Hematopoietic multipotent progenitor cell treated with erythropoietin and hydrocortisone succinate and interleukin-3 and kit ligand, for 6 days (in vitro differentiated cells): ENCODE measurements at regions not wholly inside any gene's neighbourhood (a gene's known extent, or its start where the extent isn't known, plus 50 kb on each side); places are given as distances from the start of the nearest gene placed in this dataset.
"Not testable (repeated sequence)": the region's sequence is repeated elsewhere in the genome, so short reads cannot be mapped to it uniquely, and the experiment has no call there.

Source experiments
- DNase-seq: peaks from one replicate; pipeline ENCODE4 v3.0.0-alpha.2; 2015

GRCh38 chr3:77707281-77707680 is 667.4 kb downstream of the ROBO2 start:
- no peak for DNase-seq

DNA sequence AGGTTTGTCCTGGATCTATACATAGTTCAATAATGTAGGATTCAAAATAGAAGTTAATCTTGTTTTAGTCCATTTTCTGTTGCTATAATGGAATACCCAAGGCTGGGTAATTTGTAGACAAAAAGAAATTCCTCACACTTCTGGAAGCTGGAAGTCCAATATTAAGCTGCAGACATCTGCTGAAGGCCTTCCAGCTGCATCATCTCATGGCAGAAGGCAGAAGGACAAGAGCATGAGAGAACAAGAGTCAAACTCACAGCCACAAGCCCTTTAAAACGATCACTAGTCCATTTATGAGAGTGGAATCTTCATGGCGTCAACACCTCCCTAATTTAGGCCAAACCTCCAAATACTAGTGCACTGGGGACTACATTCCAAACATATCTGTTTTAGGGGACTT is 669.3 kb downstream of the ROBO2 start:
- DNase-seq = no peak

GRCh38 chr3:77718311-77718710 is 678.4 kb downstream of the ROBO2 start:
- DNase-seq = no peak

GRCh38 chr3:77720460-77720971 is 680.6 kb downstream of the ROBO2 start:
- no peak for DNase-seq

GRCh38 chr3:77726517-77726916 is 686.6 kb downstream of the ROBO2 start:
- DNase-seq = no peak

- DNase-seq = no peak
These were observed 706.1 kb downstream of the ROBO2 start for GRCh38 chr3:77746048-77746447.

GRCh38 chr3:77746892-77747291 is 707.0 kb downstream of the ROBO2 start:
- DNase-seq = no peak

- not testable (repeated sequence) for DNase-seq
These were observed 716.6 kb downstream of the ROBO2 start for GRCh38 chr3:77756397-77756975.

DNA sequence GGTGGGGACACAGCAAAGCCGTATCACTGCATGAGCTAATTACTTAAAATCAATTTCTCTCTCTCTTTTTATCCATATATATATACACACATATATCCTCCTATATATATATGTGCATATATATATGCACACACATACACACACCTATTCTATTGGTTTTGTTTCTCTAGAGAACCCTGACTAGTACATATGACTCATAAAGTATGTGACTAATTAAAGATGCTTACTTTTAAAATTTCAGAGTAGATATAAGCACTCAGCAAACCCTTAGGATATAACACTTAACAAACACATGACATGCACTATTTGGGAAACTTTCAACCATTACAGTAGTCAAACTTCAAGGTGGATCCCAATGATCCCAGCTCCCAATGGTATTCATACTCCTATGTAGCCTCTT is 732.6 kb downstream of the ROBO2 start:
- DNase-seq = no peak

- no peak for DNase-seq
These were observed 733.2 kb downstream of the ROBO2 start for GRCh38 chr3:77773084-77773483.

DNA sequence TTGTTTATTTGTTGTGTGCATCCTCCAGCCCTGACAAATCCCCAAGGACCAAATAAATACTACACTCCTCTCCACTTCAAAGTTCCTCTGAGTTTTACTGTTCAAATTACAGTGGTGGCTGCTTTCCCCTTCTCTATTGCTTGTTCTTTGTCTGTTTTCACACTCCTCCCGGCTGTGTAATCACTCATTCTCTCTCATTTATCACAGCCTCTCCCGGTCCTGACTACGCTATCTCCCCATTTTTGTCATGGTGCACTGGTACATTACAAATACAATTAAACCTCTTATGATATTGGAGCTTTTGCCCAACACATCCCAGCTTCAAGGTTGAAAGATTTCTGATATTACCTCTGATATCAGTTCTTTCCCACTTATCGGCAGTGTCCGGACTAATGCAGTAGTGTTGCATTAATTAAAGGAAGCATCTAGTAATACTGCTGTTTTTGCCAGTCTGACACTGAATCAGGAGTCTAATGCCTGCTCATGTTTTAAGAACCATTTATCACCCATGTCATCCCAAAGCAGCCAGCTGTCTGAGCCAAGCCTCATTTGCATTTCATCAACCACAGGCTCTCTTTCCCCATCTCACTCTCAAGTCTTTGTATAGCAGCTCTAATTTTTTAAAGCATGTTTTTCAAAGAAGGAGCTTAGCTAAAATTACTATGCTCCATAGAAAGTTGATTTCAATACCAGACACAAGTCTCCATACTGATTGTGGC is 740.5 kb downstream of the ROBO2 start:
- no peak for DNase-seq

DNA sequence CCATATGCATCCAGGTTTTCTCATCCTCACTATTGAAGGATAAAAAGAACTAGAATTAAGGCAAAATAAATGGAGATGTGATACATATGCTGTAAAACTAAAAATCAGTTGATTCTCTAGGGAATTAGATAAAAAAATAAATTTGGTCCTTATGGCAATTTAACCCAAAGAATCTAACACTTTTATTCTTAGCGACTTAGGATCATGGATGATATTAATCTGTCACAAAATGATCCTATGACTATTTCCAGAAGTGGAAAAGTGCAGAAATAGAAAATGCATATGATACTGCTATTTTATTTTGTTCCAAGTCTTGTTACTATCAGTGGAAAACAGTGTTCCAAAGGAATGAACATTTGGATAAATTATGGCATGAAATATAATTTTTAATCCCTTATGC is 746.3 kb downstream of the ROBO2 start:
- no peak for DNase-seq

GRCh38 chr3:77795013-77795412 is 755.1 kb downstream of the ROBO2 start:
- DNase-seq = no peak

DNA sequence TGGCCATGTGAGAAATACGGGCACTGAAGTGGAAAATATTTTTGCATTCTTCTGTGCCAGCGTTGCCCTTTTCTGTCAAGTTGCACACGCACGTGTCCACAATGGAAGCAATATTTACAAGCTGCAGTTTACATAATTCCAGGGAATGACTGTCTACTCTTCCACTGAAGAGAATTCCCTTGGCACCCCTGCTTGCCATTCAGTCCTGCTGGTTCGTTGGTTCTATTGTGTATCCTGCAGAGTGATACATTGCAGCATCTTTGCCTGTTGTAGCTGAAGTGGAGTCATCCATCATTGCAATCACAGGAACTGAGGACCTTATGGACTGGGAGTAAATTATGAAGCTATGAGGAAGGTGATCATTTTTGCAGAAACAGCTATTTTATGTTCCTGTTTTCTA is 759.4 kb downstream of the ROBO2 start:
- DNase-seq = no peak

GRCh38 chr3:77800893-77801292 is 761.0 kb downstream of the ROBO2 start:
- DNase-seq = no peak

DNA sequence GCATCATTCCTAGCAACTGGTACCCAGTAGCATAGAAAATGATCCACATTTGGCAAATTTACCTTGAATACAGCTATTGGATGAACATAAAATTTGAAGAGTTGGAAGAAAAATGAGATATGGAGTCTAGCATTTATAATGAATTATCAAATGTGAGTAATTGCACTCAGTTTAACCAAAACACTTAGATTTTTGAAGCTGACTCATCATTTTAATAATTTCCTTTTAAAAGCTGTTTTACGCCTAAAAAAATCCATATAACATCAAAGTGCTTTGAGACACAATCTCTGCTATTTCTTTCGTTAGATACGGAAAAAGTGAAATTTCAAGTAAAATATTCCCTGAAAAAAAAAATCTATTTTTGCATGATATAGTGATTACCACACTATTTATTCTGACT is 767.4 kb downstream of the ROBO2 start:
- DNase-seq = no peak

GRCh38 chr3:77814845-77815244 is 774.9 kb downstream of the ROBO2 start:
- no peak for DNase-seq

DNA sequence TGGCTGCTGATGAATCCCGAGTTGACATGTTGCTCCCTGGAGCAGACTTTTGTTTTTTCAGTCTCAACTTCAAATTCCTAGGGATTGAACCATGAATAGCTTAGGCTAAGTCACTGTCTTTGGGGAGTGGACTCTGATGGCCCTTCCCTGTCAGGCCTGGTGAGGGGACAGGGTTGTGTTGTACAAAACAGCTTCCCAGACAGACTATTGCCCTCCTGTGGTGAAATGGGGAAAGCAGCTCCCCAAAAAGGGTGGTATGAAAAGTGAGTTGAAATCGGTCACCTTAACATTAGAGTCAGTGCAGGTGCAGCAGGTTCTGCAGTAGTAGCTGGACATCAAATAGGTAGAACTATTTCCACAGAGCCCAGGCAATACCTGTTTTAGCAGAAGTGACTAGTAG is 775.6 kb downstream of the ROBO2 start:
- no peak for DNase-seq

DNA sequence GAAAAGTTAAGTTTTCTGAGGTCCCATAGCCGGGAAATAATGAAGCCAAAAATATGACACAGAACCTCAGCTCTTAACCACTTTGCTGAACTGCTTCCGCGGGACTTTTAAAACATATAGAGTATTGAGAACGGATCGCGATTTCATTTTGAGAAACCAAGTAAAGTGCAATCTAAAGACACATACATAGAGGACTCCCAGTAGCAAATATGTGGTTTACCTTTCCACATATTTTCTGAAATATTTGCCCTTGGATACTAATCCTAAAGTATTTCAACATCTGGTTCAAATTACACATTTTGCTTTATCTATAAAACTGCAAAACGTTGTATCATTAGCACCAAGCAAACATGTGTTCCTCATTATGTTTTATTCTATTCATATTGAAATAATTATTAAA is 776.5 kb downstream of the ROBO2 start:
- DNase-seq = no peak

DNA sequence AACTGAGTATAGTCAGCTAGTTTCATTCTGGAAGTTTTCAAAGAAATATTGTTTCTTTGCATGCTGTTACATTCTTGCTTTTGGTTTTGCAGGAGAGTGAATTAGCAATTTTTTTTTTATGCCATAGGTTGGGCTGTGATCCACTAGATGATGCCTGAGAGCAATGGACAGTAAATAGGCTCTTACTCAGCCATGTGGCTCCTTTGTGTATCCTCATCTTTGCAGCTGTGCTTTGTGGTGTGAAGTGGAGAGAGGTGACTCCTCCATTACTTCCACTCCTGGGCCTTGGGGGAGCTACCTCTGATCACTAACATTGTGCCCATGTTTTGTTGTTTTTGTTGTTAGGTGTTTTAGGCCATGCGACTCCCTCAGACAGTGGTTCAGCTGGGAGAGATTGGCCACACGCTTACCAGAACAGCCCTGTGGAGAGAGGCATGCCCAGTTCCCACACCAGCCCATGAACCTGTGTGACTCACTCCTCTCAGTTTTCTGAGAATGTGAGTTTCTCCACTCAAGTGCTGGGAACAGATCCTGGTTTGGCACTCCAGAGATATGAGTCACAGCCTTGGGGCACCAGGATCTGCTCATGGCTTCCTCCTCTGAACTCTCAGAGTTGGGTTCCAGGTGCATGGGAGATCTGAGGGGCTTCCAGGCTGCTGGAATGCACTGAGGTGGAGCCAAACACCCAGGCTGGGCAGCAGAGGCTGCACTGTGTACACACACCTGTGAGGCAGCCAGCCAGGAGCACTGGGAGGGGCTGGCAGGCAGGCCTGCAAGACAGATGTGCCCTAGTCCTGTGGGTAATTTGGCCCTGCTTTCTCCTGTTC is 785.3 kb downstream of the ROBO2 start:
- no peak for DNase-seq

DNA sequence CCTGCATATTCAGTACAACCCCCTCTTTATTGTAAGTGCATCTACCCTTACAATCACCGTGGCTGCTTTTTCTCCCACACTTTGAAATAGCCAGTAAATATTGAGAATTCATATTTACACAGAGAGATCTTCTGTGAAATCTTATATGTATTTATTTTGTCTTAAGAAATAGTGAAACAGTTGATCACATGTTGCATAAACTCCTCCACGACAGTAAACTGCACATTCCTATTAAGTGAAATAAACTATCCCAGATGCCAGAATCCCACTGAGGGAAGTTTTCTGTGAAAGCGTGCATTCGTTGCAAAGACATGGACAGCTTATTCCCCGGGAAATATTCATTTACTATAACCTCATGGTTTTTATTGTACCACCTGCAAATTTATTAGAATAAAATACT is 796.0 kb downstream of the ROBO2 start:
- DNase-seq = no peak

- no peak for DNase-seq
These were observed 797.6 kb downstream of the ROBO2 start for GRCh38 chr3:77837456-77838025.

DNA sequence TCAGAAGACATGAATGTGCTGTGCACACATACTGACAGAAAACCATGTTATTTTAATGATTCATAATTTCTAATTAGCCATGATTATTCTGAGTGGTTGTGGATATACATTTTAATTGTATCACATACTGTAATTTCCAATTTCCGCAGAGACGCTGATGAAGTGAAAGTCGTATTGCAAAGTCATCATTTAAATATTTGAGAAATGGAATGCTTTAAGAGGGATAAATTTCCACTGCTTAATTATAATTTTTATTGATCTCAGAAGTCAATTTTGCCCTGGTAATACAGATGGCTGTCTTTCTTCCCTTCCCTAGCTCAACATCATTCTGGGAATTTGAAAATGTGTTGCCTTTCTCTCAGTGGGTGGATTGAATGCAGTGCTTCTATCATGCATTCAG is 819.3 kb downstream of the ROBO2 start:
- no peak for DNase-seq

GRCh38 chr3:77868725-77869124 is 828.8 kb downstream of the ROBO2 start:
- no peak for DNase-seq
